Stimulated activated CD8-positive, alpha-beta memory T cell treated with anti-CD3 and anti-CD28 coated beads, Interleukin-7, amount 100 ng/mL, for 24 hours (primary cell): ENCODE measurements at regions not wholly inside any gene's neighbourhood (a gene's known extent, or its start where the extent isn't known, plus 50 kb on each side); places are given as distances from the start of the nearest gene placed in this dataset.

Experiments used
- DNase-seq: peaks from one replicate; pipeline ENCODE4 v3.0.0-alpha.2; 2020; ENCODE audit warnings: low read depth

- DNase-seq: no peak
These were observed 525.4 kb downstream of the CCDC85A start for GRCh38 chr2:56709181-56709580.

DNA sequence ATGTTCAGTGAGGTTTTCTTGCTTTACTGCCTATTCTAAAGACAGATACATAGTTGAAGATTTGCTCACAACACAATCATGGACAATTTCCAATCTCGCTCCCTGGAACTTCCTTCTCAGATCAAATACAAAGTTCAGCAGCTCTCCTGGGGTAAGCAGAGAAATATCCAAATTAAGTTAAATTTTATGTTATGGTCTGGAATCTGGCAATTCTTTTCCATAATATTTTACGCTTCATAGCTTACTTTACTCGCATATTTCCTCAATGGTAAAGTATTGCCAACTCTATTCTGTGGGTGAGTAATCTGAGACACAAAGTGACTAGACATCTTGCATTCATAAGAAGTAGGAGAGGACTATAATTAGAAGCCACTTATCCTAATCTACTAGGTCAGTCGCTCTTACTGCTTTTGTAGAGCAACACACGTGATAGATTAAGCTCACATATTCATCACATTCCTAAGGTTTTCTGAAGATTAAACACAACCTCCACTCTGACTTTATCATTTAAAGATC lies 529.4 kb downstream of the CCDC85A start:
- no peak for DNase-seq

GRCh38 chr2:56713978-56714377 lies 530.2 kb downstream of the CCDC85A start:
- no peak for DNase-seq

GRCh38 chr2:56714400-56714799 lies 530.6 kb downstream of the CCDC85A start:
- no peak for DNase-seq

DNA sequence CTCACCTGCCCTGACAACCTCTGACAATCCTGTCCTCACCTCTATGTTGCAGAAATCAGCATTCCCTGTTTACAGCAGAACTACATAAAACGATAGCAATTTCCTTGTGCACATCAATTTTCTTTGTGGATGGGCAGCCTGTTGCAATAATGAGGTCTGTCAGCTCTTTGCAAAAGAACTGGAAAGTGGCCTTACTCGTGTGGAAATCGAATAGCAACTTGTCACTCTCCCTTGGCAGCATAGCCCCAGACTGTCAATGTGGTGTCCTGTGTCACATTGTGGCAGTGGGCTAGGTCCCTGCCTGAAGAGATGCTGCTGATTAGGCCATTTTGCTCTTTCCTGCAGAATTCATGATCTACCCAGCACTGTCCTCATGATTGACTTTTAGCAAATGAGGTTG lies 531.9 kb downstream of the CCDC85A start:
- no peak for DNase-seq

- DNase-seq: no peak
These were observed 534.6 kb downstream of the CCDC85A start for GRCh38 chr2:56718413-56718812.

DNA sequence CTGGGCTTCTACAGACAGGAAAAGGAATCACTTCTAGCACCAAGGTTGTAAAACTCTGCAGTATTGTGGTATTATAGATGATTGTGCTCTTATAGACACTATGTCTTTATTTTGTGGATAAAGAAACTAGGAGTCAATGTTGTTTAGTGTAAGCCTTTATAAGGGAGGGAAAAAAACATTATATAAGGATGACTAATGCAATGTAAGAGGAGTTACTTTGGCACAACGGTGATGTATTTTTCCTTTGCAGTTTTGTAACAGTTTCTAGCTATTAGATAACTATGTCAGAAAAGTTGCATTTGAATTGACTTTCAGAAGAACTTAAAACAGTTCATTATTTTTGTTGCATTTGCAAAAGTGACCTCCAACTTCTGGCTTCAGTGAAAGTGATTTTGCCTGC lies 545.4 kb downstream of the CCDC85A start:
- DNase-seq: no peak

GRCh38 chr2:56732946-56733345 lies 549.2 kb downstream of the CCDC85A start:
- DNase-seq: no peak

DNA sequence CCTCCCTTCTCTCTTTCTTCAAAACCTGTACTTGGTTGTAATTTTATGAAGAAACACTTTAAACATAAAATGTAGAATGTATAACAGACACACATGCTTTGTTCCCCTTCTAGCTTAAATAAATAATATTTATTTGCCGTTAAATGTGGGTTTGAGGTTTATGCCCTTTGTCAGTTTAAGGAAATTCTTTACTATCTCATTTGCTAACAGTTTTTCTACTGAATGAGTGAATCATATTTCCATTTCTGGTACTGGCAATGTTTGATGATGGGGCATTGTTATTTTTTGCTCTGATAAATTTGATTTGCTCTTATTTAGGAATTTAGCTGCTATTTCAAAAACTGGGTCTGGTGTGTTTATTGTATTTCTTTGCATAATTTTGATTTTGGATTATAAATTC lies 555.6 kb downstream of the CCDC85A start:
- no peak for DNase-seq

- no peak for DNase-seq
These were observed 557.9 kb downstream of the CCDC85A start for GRCh38 chr2:56741601-56742102.

- DNase-seq: no peak
These were observed 560.0 kb downstream of the CCDC85A start for GRCh38 chr2:56743807-56744206.

GRCh38 chr2:56749152-56749752 lies 565.5 kb downstream of the CCDC85A start:
- no peak for DNase-seq

DNA sequence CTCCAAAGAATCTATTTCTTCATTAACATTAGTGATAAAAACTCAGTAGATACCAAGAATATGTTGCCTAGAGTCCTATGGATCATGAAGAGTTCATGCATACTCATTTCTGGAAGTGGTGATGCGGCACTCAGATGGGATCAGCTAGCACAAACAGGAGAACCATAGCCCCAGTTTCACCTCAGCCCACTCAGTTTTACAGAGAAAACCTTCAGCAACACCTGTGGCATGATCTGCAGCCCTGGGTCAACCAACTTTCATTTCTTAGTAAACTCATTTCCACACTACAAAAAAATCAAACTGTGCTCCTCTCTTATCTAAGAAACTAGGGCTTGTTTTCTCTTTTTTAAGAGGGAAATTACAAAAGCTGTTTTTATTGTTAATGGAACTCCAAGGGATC lies 569.4 kb downstream of the CCDC85A start:
- DNase-seq: no peak

DNA sequence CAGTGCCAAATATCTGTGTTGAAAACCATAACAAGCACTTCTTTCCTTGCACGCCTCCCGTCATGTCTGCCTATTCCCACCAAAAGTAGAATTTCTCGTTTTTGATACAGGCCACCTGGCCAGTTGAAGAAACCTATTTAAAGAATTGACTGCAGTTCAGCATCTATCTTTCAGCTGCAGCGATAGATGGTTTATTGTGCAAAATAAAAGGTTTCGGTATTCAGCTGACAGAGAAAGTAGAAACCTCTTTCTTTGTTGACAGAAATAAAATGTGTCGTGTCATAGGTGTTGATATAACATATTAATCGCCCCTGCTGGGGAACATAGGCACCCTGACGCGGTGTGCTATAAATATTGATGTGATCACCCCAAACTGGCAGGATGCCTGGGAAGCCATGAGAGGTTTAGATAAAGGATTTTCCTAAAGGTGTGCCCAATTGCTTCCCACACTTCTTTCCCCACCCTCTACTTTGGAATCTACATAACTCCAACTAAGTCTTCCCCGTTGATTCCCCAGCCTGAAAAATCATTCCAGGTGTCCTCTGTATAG lies 570.4 kb downstream of the CCDC85A start:
- no peak for DNase-seq

- no peak for DNase-seq
These were observed 570.8 kb downstream of the CCDC85A start for GRCh38 chr2:56754627-56755026.

GRCh38 chr2:56757884-56758545 lies 574.2 kb downstream of the CCDC85A start:
- no peak for DNase-seq

DNA sequence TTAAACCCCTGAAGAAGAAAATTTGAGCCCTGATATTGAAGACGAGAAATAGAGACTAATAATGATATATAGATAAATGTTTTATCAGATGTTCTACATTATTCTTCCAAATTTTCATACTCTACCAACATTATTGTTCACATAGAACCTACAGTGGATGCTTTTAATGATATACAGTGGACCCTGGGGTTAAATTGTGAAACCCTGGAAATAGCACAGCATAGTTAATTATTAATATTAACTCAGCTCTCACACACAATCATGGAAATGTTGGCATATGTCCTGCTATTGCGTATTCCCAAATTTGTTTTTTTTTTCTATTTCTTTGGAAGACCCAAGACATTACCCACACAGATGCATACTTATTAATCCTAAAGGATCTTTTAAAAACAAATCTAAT lies 579.9 kb downstream of the CCDC85A start:
- no peak for DNase-seq

GRCh38 chr2:56768973-56769372 lies 585.2 kb downstream of the CCDC85A start:
- DNase-seq: no peak

DNA sequence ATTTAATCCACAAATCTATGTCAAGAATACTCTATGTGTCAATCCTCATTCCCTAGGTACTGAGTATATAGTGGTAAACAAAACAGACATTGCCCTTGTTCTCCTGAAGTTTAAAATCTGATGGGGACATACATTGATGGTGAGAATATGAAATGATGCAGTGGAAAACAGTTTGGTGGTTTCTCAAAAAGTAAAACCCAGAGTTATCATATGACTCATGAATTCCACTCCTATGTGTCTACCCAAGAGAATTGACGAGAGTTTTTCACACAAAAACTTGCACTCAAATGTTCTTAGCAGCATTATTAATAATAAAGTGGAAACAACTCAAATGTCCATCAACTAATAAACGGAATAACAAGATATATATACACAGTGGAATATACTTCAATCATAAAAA lies 586.7 kb downstream of the CCDC85A start:
- DNase-seq: no peak

DNA sequence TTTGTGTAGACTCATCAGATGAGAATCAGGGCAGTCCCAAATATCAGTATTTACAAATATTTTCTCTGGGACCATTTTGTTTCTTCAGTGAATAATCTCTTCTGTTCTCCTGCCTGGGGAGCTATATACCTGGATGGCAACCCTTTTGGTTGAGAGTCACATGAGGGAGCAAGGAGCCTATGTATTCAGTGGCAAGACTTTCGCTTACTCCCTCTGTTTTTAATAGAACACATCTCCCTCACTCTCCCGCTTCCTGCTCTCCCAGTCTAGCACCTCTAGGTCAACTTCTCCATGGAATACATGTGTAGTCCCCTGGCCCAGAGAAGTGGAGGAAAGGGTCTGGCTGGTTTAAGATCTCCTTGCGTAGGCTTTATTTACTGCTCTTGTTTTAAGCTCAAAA lies 600.3 kb downstream of the CCDC85A start:
- DNase-seq: no peak

DNA sequence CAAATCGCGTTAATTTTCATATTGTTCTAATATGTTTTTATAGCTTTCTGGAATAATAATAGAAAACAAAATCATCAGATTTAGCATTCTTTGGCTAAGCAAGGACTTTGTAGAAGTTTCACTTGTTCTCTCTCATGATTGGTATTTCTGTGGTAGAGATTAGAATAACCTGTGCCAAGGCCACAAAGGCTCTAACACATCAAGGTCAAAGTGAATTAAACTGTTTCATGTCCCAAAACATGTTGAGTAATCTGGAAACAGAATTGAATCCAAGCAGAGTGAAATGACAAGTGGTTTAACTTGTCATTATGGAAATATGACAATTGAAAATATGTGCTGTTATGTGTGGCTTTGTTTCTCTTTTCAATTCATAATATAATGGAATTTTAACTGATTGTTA lies 617.4 kb downstream of the CCDC85A start:
- DNase-seq: no peak

DNA sequence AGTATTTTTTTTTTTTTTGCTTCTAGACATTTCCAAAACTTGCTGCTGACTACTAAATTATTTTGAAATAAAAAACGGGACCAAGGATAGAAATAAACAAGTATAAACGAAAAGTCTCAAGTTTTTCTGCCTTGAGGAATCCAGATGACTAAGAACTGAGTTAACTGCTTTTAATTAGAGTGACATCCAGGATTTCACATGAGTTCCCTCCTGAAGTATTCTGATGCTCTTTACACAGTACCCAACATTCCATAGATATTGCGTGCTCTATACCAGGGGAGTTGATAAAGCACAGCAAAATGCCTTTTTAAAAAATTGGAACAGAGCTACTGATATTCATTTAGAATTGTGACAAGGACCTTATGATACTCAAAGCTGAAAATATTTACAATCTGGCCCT lies 618.0 kb downstream of the CCDC85A start:
- no peak for DNase-seq

GRCh38 chr2:56803596-56803995 lies 619.8 kb downstream of the CCDC85A start:
- DNase-seq: no peak

- DNase-seq: no peak
These were observed 623.1 kb downstream of the CCDC85A start for GRCh38 chr2:56806924-56807323.
